ENCODE measurements at regions not wholly inside any gene's neighbourhood (a gene's known extent, or its start where the extent isn't known, plus 50 kb on each side); places are given as distances from the start of the nearest gene placed in this dataset.

- no peaks in the 10 kb centered on the region for H3K9me3 ChIP-seq
- H3K4me3 ChIP-seq, result no peak overlapping the region
- no peaks in the 10 kb centered on the region for H3K4me1 ChIP-seq (ENCODE audit: low read depth)
- intact Hi-C loops (cut with DNase I, micrococcal nuclease), result no loop called here
- no peak for TF ChIP-seq CTCF (IDR thresholded peaks at IDR 0.05)
- DNase-seq, result no peak
- ATAC-seq, result no peak
- H3K36me3 ChIP-seq (ENCODE audit: low read depth), result no peaks in the 10 kb centered on the region
These were observed 70.9 kb upstream of the LPP start for GRCh38 chr3:188083011-188083410.

GRCh38 chr3:188084752-188085583 lies 69.0 kb upstream of the LPP start:
- Histone ChIP-seq H3K36me3 (ENCODE audit: low read depth) (no peaks in the 10 kb centered on the region), H3K9me3 (no peaks in the 10 kb centered on the region), H3K4me3 (no peak overlapping the region), H3K4me1 (ENCODE audit: low read depth) (no peaks in the 10 kb centered on the region)
- ATAC-seq (no peak), DNase-seq (no peak)
- intact Hi-C loops (cut with DNase I, micrococcal nuclease), result no loop called here
- TF ChIP-seq CTCF (IDR thresholded peaks at IDR 0.05), result no peak

GRCh38 chr3:188085584-188086560 lies 68.1 kb upstream of the LPP start:
- intact Hi-C loops (cut with DNase I, micrococcal nuclease), result no loop called here
- no peaks in the 10 kb centered on the region for H3K4me1 ChIP-seq (ENCODE audit: low read depth)
- no peaks in the 10 kb centered on the region for H3K36me3 ChIP-seq (ENCODE audit: low read depth)
- H3K4me3 ChIP-seq, result no peak overlapping the region
- ATAC-seq (no peak), DNase-seq (peak in 1 of 3 donors; percentile 41)
- TF ChIP-seq CTCF (IDR thresholded peaks at IDR 0.05), result no peak
- H3K9me3 ChIP-seq, result no peaks in the 10 kb centered on the region

- Histone ChIP-seq H3K4me1 (ENCODE audit: low read depth) (no peaks in the 10 kb centered on the region), H3K9me3 (no peaks in the 10 kb centered on the region), H3K4me3 (no peak overlapping the region), H3K36me3 (ENCODE audit: low read depth) (no peaks in the 10 kb centered on the region)
- intact Hi-C loops (cut with DNase I, micrococcal nuclease), result no loop called here
- no peak for ATAC-seq
- no peak for TF ChIP-seq CTCF (IDR thresholded peaks at IDR 0.05)
- no peak for DNase-seq
These were observed 64.8 kb upstream of the LPP start for GRCh38 chr3:188088948-188089685.

GRCh38 chr3:188090620-188091309 lies 63.2 kb upstream of the LPP start:
- H3K9me3 ChIP-seq, result no peaks in the 10 kb centered on the region
- H3K36me3 ChIP-seq (ENCODE audit: low read depth), result no peaks in the 10 kb centered on the region
- intact Hi-C loops (cut with DNase I, micrococcal nuclease), result no loop called here
- no peaks in the 10 kb centered on the region for H3K4me1 ChIP-seq (ENCODE audit: low read depth)
- no peak overlapping the region for H3K4me3 ChIP-seq
- no peak for TF ChIP-seq CTCF (IDR thresholded peaks at IDR 0.05)
- DNase-seq (peak in 1 of 3 donors; percentile 25), ATAC-seq (peak; percentile 28)
